Esophagus squamous epithelium (tissue), 5 donors: ENCODE measurements at regions not wholly inside any gene's neighbourhood (a gene's known extent, or its start where the extent isn't known, plus 50 kb on each side); places are given as distances from the start of the nearest gene placed in this dataset.

Experiments
- DNase-seq: peaks from one replicate; lab custom pipeline; 2025; lab: John Stamatoyannopoulos, UW
- H3K27ac ChIP-seq, 4 donors: fragments of 200-600 bp; sonication (generic); one replicate each; pipeline ENCODE4 v1.5.1; 2016 to 2019; ENCODE audit warnings: mild to moderate bottlenecking in 1 of 4
- H3K27me3 ChIP-seq, 4 donors: fragments of 200-600 bp; sonication (generic); 1 replicate in 3 of 4; 2 replicates in 1 of 4; pipeline versions ENCODE4 v1.5.1 to v1.6.0; 2017 to 2021; ENCODE audit warnings: antibody characterized with exemption in 1 of 4
- H3K36me3 ChIP-seq, 3 donors: fragments of 200-600 bp; sonication (generic); one replicate each; pipeline ENCODE4 v1.5.1; 2016 to 2019
- H3K4me1 ChIP-seq, 3 donors: fragments of 200-600 bp; sonication (generic); one replicate each; pipeline ENCODE4 v1.5.1; 2017 to 2019
- H3K4me3 ChIP-seq, 4 donors: fragments of 200-600 bp; sonication (generic); 1 replicate in 3 of 4; 2 replicates in 1 of 4; pipeline ENCODE4 v1.5.1; 2016 to 2019; ENCODE audit warnings: mild to moderate bottlenecking in 2 of 4, moderate library complexity in 1 of 4
- H3K9me3 ChIP-seq, 3 donors: fragments of 200-600 bp; sonication (generic); one replicate each; pipeline ENCODE4 v1.5.1; 2016 to 2019
- POLR2A ChIP-seq, 4 donors: fragments of 450-650 bp; IDR thresholded peaks; one replicate each; pipeline ENCODE4 v1.6.1; 2017; ENCODE audit warnings: antibody characterized with exemption in 4 of 4, mild to moderate bottlenecking in 4 of 4, moderate library complexity in 3 of 4
- WGBS, 2 donors: methylation state at CpG; one replicate each; pipeline ENCODE4 v1.1.5; 2018; 5-methylcytosine and 5-hydroxymethylcytosine counted together
- intact Hi-C: fragments of 100-400 bp; cut with DNase I; formaldehyde crosslinking; loops from one replicate; pipeline ENCODE4 v1.15.0; 2022
- TF ChIP-seq, protein P1 (sequence below), 6 experiments: fragments of 450-650 bp in 4 of 6; fragments of 200-600 bp in 2 of 6; sonication (generic) in 2 of 6; IDR thresholded peaks; one replicate each; pipeline ENCODE4 v1.5.1; 2016 to 2019; ENCODE audit warnings: antibody characterized with exemption in 6 of 6, mild to moderate bottlenecking in 4 of 6, moderate library complexity in 4 of 6
- donor health status: DM: yes; HTN: yes; CAD: no.

DNA sequence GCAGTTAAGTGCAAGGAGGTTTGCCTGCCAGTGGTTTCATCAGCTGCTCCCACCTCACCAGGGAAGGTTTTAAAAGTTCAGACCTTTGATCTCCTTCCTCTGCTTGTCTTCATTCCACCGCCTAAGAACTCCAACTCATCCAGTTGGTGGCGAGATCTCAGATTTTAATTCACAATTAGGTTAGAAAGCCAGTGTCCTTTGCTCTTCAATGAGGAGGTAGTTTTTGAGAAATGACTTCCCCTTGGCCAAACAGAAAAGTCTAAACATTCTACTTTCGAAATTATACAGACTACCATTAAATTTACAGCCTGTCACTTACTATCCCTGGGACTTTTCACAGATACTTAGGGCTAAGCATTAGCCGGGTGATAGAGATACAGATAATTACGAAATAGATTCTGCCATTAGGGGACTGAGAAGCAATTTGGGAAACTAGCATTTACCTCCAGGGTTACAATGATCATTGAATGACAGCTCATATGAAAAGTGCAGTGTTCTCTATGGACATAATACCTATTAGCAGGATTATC lies 513.4 kb upstream of the GHITM start:
- Histone ChIP-seq H3K27ac (no peak overlapping the region), H3K36me3 (no peaks in the 10 kb centered on the region), H3K9me3 (no peaks in the 10 kb centered on the region), H3K4me3 (no peak overlapping the region), H3K4me1 (no peaks in the 10 kb centered on the region), H3K27me3 (no peaks in the 10 kb centered on the region)
- DNase-seq, result no peak
- intact Hi-C loops, result no loop called here
- TF ChIP-seq POLR2A (IDR thresholded peaks at IDR 0.05), result no peak
- TF ChIP-seq, protein P1, sequence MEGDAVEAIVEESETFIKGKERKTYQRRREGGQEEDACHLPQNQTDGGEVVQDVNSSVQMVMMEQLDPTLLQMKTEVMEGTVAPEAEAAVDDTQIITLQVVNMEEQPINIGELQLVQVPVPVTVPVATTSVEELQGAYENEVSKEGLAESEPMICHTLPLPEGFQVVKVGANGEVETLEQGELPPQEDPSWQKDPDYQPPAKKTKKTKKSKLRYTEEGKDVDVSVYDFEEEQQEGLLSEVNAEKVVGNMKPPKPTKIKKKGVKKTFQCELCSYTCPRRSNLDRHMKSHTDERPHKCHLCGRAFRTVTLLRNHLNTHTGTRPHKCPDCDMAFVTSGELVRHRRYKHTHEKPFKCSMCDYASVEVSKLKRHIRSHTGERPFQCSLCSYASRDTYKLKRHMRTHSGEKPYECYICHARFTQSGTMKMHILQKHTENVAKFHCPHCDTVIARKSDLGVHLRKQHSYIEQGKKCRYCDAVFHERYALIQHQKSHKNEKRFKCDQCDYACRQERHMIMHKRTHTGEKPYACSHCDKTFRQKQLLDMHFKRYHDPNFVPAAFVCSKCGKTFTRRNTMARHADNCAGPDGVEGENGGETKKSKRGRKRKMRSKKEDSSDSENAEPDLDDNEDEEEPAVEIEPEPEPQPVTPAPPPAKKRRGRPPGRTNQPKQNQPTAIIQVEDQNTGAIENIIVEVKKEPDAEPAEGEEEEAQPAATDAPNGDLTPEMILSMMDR (IDR thresholded peaks at IDR 0.05), result no peak
- WGBS, 2 donors, result 66 to 69% methylated on average over 5 of the region's 5 CpGs

DNA sequence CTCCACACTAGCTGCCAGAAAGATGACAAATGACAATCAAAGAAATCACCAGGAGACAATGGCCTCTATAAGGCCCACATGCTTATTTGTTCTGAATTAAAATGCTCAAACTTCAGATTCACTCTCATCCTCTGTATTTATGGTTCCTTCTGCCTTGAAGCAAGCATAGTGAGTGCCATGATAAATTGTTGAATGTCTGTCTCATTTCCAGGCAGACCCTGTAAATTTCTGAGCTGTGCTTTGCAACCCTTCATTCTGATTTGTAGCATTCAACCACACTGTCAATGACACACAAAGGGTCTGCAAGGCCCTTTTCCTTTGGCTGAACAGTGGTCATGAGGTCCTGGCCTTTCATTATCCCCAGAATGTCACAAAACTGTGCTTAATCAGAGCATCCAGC lies 506.6 kb upstream of the GHITM start:
- Histone ChIP-seq H3K36me3 (no peaks in the 10 kb centered on the region), H3K4me1 (no peaks in the 10 kb centered on the region), H3K27ac (no peak overlapping the region), H3K27me3 (no peaks in the 10 kb centered on the region), H3K4me3 (no peak overlapping the region), H3K9me3 (no peaks in the 10 kb centered on the region)
- intact Hi-C loops, result no loop called here
- no peak for TF ChIP-seq POLR2A (IDR thresholded peaks at IDR 0.05)
- TF ChIP-seq, protein P1 (IDR thresholded peaks at IDR 0.05), result no peak
- DNase-seq, result no peak

- H3K4me1 ChIP-seq, result no peaks in the 10 kb centered on the region
- WGBS, 2 donors, result 66 to 89% methylated on average over 4 of the region's 4 CpGs
- H3K27me3 ChIP-seq, result no peaks in the 10 kb centered on the region
- no peak overlapping the region for H3K27ac ChIP-seq
- TF ChIP-seq POLR2A (IDR thresholded peaks at IDR 0.05), result no peak
- TF ChIP-seq, protein P1 (IDR thresholded peaks at IDR 0.05), result no peak
- no peak for DNase-seq
- no peaks in the 10 kb centered on the region for H3K9me3 ChIP-seq
- H3K36me3 ChIP-seq, result no peaks in the 10 kb centered on the region
- H3K4me3 ChIP-seq, result no peak overlapping the region
- intact Hi-C loops, result no loop called here
Measured at GRCh38 chr10:83633547-83633946, 505.8 kb upstream of the GHITM start.

DNA sequence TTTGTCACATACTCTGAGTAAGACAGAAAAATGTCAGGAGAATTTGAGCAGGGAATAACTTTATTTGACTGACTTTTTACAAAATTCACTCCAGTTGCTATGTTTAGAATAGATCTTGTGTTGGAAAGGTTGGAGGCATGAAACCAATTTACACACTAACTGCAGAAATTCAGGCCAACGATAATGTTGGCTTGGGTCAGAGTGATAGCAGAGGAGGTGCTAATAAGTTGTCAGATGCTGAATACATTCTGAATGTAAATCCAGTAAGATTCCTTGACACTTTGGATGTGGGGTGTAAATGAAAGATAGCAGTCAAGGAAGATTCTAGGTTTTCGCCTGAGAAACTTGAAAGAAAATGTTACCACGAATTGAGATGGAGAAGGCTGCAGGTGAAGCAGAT lies 502.5 kb upstream of the GHITM start:
- no peaks in the 10 kb centered on the region for H3K9me3 ChIP-seq
- TF ChIP-seq, protein P1 (IDR thresholded peaks at IDR 0.05), result no peak
- no peak for TF ChIP-seq POLR2A (IDR thresholded peaks at IDR 0.05)
- intact Hi-C loops, result no loop called here
- no peaks in the 10 kb centered on the region for H3K27me3 ChIP-seq
- no peak overlapping the region for H3K4me3 ChIP-seq
- no peak for DNase-seq
- H3K27ac ChIP-seq, result no peak overlapping the region
- H3K36me3 ChIP-seq, result no peaks in the 10 kb centered on the region
- 68 to 72% methylated on average over 3 of the region's 3 CpGs for WGBS, 2 donors
- H3K4me1 ChIP-seq, result no peaks in the 10 kb centered on the region

- intact Hi-C loops, result no loop called here
- TF ChIP-seq, protein P1 (IDR thresholded peaks at IDR 0.05), result no peak
- no peak for TF ChIP-seq POLR2A (IDR thresholded peaks at IDR 0.05)
- Histone ChIP-seq H3K9me3 (no peaks in the 10 kb centered on the region), H3K27me3 (no peaks in the 10 kb centered on the region), H3K27ac (no peak overlapping the region), H3K4me3 (no peak overlapping the region), H3K4me1 (no peaks in the 10 kb centered on the region), H3K36me3 (no peaks in the 10 kb centered on the region)
- no peak for DNase-seq
Measured at GRCh38 chr10:83647526-83647925, 491.8 kb upstream of the GHITM start.
